HG03039 (cell line): ENCODE measurements at regions not wholly inside any gene's neighbourhood (a gene's known extent, or its start where the extent isn't known, plus 50 kb on each side); places are given as distances from the start of the nearest gene placed in this dataset.
"Not testable (repeated sequence)": the region's sequence is repeated elsewhere in the genome, so short reads cannot be mapped to it uniquely, and the experiment has no call there.

ENCODE experiments used
- ATAC-seq: cut with Tn5 transposase; IDR thresholded peaks from one replicate; pipeline ENCODE4 v1.9.1; 2021; ENCODE audit warnings: mild to moderate bottlenecking, moderate library complexity; ENCODE audit not compliant: unreplicated experiment

DNA sequence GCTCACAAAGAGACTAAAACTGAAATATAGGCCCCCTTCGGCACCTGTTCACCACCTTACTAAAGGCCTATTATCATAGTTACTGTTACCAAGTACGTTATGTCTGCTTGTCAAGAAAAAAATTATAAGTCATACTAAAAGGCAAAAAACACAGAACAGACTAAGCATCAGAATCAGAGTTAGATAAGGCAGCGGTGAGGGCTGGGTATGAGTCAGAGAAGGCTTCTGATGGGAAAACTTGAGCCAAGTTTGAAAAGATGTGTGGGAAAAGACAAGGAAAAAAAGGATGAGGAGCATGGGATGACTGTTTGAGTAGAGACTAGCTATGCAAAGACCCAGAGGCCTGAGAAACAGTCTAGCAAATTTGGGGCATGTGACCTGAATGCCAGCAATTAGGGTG is 387.2 kb upstream of the SGO1 start:
- ATAC-seq, result no peak

- ATAC-seq, result no peak
Measured at GRCh38 chr3:20572473-20572872, 386.5 kb upstream of the SGO1 start.

DNA sequence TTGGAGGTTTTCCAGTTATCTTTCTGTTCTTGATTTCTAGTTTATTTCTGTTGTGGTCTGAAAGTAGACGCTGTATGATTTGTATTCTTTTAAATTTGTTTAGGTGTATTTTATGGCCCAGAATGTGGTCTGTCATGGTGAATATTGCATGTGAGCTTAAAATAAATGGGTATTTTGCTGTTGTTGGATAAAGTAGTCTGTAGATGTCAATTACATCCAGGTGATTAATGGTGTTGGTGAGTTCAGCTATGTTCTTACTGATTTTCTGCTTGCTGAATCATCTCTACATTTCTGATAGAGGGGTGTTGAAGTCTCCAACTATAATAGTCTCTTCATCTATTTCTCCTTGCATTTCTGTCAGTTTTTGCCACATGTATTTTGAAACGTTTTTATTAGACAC is 383.3 kb upstream of the SGO1 start:
- ATAC-seq, result no peak

GRCh38 chr3:20564966-20565365 is 379.0 kb upstream of the SGO1 start:
- no peak for ATAC-seq

- no peak for ATAC-seq
Measured at GRCh38 chr3:20563985-20564384, 378.0 kb upstream of the SGO1 start.

- no peak for ATAC-seq
Measured at GRCh38 chr3:20563251-20563650, 377.2 kb upstream of the SGO1 start.

GRCh38 chr3:20561166-20561565 is 375.2 kb upstream of the SGO1 start:
- ATAC-seq, result no peak

DNA sequence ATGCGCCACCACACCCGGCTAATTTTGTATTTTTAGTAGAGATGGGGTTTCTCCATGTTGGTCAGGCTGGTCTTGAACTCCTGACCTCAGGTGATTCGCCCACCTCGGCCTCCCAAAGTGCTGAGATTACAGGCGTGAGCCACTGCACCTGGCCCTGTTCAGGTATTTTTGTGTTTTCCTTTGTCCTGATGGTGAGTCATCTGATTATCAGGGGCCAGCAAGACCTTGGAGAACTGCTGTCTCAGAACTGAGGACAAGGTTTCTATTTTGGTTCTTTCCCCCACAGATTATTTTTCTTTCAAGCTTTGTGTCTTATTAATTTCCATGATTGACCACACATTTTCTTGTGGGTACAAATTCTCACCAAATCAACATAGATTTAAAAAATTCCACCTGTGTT is 374.4 kb upstream of the SGO1 start:
- not testable (repeated sequence) for ATAC-seq

GRCh38 chr3:20558161-20558560 is 372.2 kb upstream of the SGO1 start:
- no peak for ATAC-seq

DNA sequence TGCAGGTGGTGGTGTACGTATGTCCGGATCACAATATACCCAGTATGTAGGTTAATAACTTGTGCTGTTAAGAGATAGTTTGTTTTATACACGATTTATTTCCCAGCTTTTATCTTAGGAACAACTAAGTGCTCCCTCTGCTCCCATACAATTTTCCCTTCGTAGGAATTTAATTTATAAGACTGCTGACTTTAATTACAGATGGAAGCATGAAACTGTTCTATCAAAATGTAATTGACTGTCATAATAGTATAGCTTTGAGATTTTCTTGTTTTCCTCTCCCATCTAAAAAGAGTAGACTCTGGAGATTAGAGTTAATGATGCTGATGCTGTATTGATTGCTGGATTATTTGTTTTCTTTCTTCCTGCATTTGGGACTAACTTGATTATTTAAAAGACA is 370.7 kb upstream of the SGO1 start:
- no peak for ATAC-seq

GRCh38 chr3:20552605-20553275 is 366.7 kb upstream of the SGO1 start:
- ATAC-seq, result no peak

DNA sequence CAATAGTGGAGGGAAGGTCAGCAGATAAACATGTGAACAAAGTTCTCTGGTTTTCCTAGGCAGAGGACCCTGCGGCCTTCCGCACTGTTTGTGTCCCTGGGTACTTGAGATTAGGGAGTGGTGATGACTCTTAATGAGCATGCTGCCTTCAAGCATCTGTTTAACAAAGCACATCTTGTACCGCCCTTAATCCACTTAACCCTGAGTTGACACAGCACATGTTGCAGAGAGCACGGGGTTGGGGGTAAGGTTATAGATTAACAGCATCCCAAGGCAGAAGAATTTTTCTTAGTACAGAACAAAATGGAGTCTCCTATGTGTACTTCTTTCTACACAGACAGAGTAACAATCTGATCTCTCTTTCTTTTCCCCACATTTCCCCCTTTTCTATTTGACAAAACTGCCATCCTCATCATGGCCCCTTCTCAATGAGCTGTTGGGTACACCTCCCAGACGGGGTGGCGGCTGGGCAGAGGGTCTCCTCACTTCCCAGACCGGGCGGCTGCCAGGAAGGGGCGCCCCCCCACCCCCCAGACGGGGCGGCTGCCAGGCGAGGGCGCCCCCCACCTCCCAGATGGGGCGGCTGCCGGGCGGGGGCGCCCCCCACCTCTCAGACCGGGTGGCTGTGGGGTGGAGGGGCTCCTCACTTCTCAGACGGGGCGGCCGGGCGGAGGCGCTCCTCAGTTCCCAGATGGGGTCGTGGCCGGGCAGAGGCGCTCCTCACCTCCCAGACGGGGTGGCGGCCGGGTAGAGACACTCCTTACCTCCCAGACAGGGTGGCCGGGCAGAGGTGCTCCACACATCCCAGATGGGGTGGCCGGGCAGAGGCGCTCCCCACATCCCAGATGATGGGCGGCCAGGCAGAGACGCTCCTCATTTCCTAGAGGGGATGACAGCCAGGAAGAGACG is 361.6 kb upstream of the SGO1 start:
- not testable (repeated sequence) for ATAC-seq

- no peak for ATAC-seq
Measured at GRCh38 chr3:20546636-20547035, 360.6 kb upstream of the SGO1 start.

DNA sequence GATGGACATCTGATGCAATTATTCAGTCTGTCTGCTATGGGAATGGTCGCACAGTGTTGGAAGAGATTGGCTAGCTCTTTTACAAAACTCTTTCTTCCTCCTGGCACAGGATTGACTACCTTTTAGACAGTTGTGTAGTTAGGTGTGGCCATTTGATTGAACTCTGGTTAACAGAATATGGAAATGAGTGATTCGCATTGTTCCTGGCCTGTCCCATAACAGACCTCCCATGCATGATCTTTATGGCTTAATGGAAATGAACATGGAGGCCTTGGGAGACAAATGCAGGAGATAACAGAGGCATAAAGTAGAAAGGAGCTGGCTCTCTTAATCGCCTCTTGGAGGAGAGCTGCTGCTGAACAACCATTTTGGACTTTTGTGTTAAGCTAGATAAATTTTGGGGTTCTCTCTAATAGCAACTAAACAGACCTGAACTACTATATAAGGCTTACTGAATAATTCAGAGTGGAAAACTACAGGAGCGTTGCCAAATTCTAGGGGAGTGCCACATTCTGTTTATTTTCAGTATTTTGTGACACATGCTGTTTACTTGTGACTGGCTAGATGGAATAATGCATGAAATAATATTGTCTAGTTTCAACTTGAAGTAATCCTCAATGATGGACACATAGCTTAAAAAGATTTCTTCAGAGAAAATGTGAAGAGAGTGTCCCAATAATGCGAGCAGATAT is 357.7 kb upstream of the SGO1 start:
- no peak for ATAC-seq

DNA sequence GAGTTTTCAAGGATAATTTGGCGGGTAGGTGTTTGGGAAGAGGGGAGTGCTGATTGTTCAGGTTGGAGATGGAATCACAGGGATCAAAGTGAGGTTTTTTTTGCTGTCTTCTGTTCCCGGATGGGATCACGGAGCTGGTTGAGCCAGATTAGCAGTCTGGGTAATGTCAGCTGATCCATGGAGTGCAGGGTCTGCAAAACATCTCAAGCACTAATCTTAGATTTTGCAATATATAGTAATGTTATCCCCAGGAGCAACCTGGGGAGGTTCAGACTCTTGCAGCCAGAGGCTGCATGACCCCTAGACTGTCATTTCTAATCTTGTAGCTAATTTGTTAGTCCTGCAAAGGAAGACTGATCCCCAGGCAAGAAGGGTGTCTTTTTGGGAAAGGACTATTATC is 354.1 kb upstream of the SGO1 start:
- ATAC-seq, result no peak

DNA sequence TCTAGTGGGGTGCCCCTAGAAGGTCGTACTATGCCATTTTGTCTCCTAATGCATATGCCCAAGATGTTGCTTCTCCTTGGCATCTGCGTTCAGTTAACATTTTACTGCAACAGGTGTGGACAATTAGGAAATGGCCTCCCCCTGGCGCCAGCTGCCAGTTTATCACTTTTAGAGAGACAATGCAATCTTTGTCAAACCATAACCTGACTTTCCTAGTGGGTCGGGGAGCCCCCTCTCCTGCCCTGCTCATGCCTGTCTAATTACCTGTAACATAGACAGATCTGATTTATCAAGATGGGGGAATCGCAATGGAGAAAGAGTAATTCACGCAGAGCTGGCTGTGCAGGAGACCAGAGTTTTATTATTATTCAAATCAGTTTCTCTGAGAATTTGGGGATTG is 353.7 kb upstream of the SGO1 start:
- ATAC-seq, result no peak

GRCh38 chr3:20537234-20537633 is 351.2 kb upstream of the SGO1 start:
- ATAC-seq, result no peak

DNA sequence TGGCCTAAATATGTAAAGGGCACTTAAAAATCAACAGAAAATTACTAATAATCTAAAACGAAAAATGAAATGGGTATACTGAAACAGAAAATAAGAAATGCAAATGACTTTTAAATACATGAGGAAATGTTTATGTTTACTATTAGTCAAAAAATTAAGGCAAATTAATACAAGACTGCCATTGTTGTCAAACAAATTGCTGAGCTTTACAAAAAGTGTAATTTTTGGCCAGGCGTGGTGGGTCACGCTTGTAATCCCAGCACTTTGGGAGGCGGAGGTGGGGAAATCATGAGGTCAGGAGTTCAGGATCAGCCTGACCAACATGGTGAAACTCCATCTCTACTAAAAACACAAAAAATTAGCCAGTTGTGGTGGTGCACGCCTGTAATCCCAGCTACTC is 343.9 kb upstream of the SGO1 start:
- no peak for ATAC-seq

- no peak for ATAC-seq
Measured at GRCh38 chr3:20528180-20528770, 342.3 kb upstream of the SGO1 start.

DNA sequence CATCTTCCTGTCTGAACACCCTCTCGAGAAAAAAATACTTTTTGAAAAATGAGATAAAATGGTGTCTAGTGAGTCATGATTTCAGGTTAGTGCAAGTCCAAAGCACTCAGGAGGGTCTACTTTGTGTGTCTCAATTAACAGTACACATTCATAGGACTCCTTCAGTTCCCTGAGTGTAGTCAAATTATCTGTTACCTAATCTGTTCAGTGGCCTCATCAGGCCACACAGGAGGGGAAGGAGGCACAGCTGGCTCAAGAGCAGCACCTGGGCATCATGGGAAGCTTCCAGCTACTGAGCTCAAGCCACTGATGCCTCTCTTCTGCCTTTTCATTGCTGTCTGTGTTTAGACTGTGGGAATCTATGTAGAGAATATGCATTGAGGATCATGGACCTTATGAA is 341.4 kb upstream of the SGO1 start:
- no peak for ATAC-seq

GRCh38 chr3:20524328-20524727 is 338.3 kb upstream of the SGO1 start:
- ATAC-seq, result no peak
